OCI-LY1 (cell line): ENCODE measurements at regions not wholly inside any gene's neighbourhood (a gene's known extent, or its start where the extent isn't known, plus 50 kb on each side); places are given as distances from the start of the nearest gene placed in this dataset.
"Not testable (repeated sequence)": the region's sequence is repeated elsewhere in the genome, so short reads cannot be mapped to it uniquely, and the experiment has no call there.

Source experiments
- H2AFZ ChIP-seq: fragments of 200-600 bp; sonication (generic), shearing (Covaris generic); 2 replicates; pipeline ENCODE4 v1.6.0; 2014; ENCODE audit warnings: antibody characterized with exemption, mild to moderate bottlenecking, low read length
- H3F3A ChIP-seq: fragments of 200-600 bp; sonication (generic), shearing (Covaris generic); 2 replicates; pipeline ENCODE4 v1.6.0; 2014; ENCODE audit warnings: mild to moderate bottlenecking, antibody characterized with exemption, low read length, moderate library complexity; ENCODE audit not compliant: insufficient read depth
- H3K27ac ChIP-seq: fragments of 200-600 bp; sonication (generic); 2 replicates; pipeline ENCODE4 v1.5.1; 2014; ENCODE audit warnings: low read length, mixed run types, mild to moderate bottlenecking, low read depth; ENCODE audit not compliant: poor library complexity, severe bottlenecking
- H3K27me3 ChIP-seq: fragments of 200-600 bp; sonication (generic); 2 replicates; pipeline ENCODE4 v1.6.0; 2014; ENCODE audit warnings: antibody characterized with exemption, mild to moderate bottlenecking, low read length, moderate library complexity; ENCODE audit not compliant: insufficient read depth
- H3K36me3 ChIP-seq: fragments of 200-600 bp; sonication (generic); 2 replicates; pipeline ENCODE4 v1.6.1; 2014; ENCODE audit warnings: mild to moderate bottlenecking, antibody characterized with exemption, low read length, moderate library complexity, mixed read lengths; ENCODE audit not compliant: insufficient read depth
- H3K4me1 ChIP-seq: fragments of 200-600 bp; sonication (generic); 2 replicates; pipeline ENCODE4 v1.5.1; 2014; ENCODE audit warnings: mild to moderate bottlenecking, low read length, moderate library complexity; ENCODE audit not compliant: insufficient read depth, severe bottlenecking
- H3K4me2 ChIP-seq: fragments of 200-600 bp; sonication (generic), shearing (Covaris generic); 2 replicates; pipeline ENCODE4 v1.6.1; 2014; ENCODE audit warnings: low read length
- H3K4me3 ChIP-seq: fragments of 200-600 bp; sonication (generic); 2 replicates; pipeline ENCODE4 v1.5.1; 2014; ENCODE audit warnings: low read length, low read depth, mild to moderate bottlenecking, mixed read lengths; ENCODE audit not compliant: poor library complexity, severe bottlenecking
- H3K79me2 ChIP-seq: fragments of 200-600 bp; shearing (Covaris generic); 2 replicates; pipeline ENCODE4 v1.6.1; 2016; ENCODE audit warnings: mixed run types, low read length, mixed read lengths; ENCODE audit not compliant: insufficient read depth
- H3K9ac ChIP-seq: fragments of 200-600 bp; sonication (generic), shearing (Covaris generic); 2 replicates; pipeline ENCODE4 v1.6.1; 2014; ENCODE audit warnings: mild to moderate bottlenecking, low read length, mixed read lengths
- H3K9me2 ChIP-seq: fragments of 200-600 bp; sonication (generic), shearing (Covaris generic); 2 replicates; pipeline ENCODE4 v1.6.1; 2014; ENCODE audit warnings: low read depth, mild to moderate bottlenecking, low read length, mixed read lengths
- H3K9me3 ChIP-seq: fragments of 200-600 bp; shearing (Covaris generic); 2 replicates; pipeline ENCODE4 v1.6.1; 2014; ENCODE audit warnings: low read length, mixed read lengths
- H4K20me1 ChIP-seq: fragments of 200-600 bp; sonication (generic), shearing (Covaris generic); 2 replicates; pipeline ENCODE4 v1.6.0; 2016; ENCODE audit warnings: mild to moderate bottlenecking, low read length; ENCODE audit not compliant: insufficient read depth
- EZH2 ChIP-seq: fragments of 200-600 bp; sonication (generic), shearing (Covaris generic); IDR thresholded peaks from 2 replicates; pipeline ENCODE4 v1.8.0; 2017; ENCODE audit warnings: borderline replicate concordance, mixed run types, mild to moderate bottlenecking, antibody characterized with exemption, low read length, moderate library complexity, mixed read lengths
- TF ChIP-seq, protein P1 (sequence below): fragments of 200-600 bp; sonication (generic), shearing (Covaris generic); IDR thresholded peaks from 2 replicates; pipeline ENCODE4 v1.5.1; 2017; ENCODE audit warnings: mild to moderate bottlenecking, antibody characterized with exemption, low read length, moderate library complexity, mixed read lengths

GRCh38 chrY:21034151-21035061 lies 278.5 kb downstream of the RPS4Y2 start:
- H2AFZ ChIP-seq = no peak overlapping the region
- H3K4me3 ChIP-seq = no peak overlapping the region
- H3K27me3 ChIP-seq = no peaks in the 10 kb centered on the region
- no peak overlapping the region for H3K9ac ChIP-seq
- no peaks in the 10 kb centered on the region for H4K20me1 ChIP-seq
- no peaks in the 10 kb centered on the region for H3K9me2 ChIP-seq
- H3K27ac ChIP-seq = no peak overlapping the region
- H3K4me1 ChIP-seq = no peaks in the 10 kb centered on the region
- no peak overlapping the region for H3K4me2 ChIP-seq
- TF ChIP-seq, protein P1, sequence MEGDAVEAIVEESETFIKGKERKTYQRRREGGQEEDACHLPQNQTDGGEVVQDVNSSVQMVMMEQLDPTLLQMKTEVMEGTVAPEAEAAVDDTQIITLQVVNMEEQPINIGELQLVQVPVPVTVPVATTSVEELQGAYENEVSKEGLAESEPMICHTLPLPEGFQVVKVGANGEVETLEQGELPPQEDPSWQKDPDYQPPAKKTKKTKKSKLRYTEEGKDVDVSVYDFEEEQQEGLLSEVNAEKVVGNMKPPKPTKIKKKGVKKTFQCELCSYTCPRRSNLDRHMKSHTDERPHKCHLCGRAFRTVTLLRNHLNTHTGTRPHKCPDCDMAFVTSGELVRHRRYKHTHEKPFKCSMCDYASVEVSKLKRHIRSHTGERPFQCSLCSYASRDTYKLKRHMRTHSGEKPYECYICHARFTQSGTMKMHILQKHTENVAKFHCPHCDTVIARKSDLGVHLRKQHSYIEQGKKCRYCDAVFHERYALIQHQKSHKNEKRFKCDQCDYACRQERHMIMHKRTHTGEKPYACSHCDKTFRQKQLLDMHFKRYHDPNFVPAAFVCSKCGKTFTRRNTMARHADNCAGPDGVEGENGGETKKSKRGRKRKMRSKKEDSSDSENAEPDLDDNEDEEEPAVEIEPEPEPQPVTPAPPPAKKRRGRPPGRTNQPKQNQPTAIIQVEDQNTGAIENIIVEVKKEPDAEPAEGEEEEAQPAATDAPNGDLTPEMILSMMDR = no peak
- TF ChIP-seq EZH2 = no peak
- H3K9me3 ChIP-seq = no peaks in the 10 kb centered on the region
- no peaks in the 10 kb centered on the region for H3F3A ChIP-seq
- no peaks in the 10 kb centered on the region for H3K79me2 ChIP-seq
- H3K36me3 ChIP-seq = no peaks in the 10 kb centered on the region

DNA sequence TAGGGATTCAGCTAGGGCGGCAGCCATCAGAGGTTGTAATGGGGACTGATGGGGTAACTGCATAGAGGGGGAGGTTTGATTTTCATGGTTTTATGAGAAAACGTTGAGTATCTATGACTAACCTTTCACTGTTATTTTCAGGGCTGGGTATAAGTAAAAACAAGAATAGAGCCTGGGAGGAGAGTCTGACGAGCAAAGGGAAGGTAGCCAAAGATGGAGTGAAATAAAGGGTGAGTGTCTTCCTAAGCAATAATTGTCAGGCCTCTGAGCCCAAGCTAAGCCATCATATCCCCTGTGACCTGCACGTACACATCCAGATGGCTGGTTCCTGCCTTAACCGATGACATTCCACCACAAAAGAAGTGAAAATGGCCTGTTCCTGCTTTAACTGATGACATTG lies 281.5 kb downstream of the RPS4Y2 start:
- not testable (repeated sequence) for H3K4me2 ChIP-seq, H3K4me1 ChIP-seq, H3K4me3 ChIP-seq, H3K27ac ChIP-seq, H4K20me1 ChIP-seq, H3K36me3 ChIP-seq, H3K27me3 ChIP-seq, H3K79me2 ChIP-seq, H3K9ac ChIP-seq, H2AFZ ChIP-seq, H3K9me2 ChIP-seq, H3K9me3 ChIP-seq, H3F3A ChIP-seq

DNA sequence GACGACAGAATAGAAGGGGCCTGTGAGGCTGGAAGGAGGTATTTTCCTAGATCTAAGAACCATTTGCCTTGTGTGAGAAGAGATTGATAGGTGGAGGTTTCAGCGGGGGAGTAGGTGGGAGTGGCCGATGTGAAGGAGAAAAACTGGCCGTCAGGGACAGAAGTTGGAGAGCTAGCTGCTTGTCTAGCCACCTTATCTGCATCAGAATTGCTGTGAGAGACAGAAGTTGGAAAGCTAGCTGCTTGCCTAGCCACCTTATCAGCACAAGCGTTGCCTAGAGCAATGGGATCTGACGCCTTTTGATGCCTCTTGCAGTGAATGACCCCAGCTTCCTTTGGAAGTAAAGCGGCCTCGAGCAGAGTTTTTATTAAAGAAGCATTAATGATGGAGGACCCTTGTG lies 283.9 kb downstream of the RPS4Y2 start:
- Histone ChIP-seq H2AFZ (no peak overlapping the region), H3K27ac (no peak overlapping the region)

DNA sequence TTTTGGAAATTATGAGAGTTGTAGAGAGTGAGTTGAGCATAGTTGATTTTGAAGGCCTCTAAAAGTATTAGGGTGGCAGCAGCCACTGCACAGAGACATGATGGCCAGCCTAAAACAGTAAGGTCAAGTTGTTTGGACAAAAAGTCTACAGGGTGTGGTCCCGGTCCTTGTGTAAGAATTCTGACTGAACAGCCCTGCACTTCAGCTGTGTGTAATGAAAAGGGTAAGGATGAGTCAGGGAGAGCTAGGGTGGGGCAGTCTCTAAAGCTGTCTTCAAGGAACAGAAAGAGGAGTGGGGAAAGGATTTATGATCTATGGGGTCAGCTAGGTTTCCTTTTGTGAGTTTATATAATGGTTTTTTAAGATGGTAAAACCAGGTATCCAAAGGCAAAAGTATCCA lies 284.8 kb downstream of the RPS4Y2 start:
- H3K4me1 ChIP-seq, H3K9ac ChIP-seq, H3K9me3 ChIP-seq, H3K27ac ChIP-seq, H3K9me2 ChIP-seq, H3K4me3 ChIP-seq, H3F3A ChIP-seq, H4K20me1 ChIP-seq, H2AFZ ChIP-seq, H3K36me3 ChIP-seq, H3K79me2 ChIP-seq, H3K27me3 ChIP-seq, H3K4me2 ChIP-seq: not testable (repeated sequence)

More for the DNA sequence above, 283.9 kb downstream of the RPS4Y2 start:
- no peaks in the 10 kb centered on the region for H3K27me3 ChIP-seq
- H3K36me3 ChIP-seq = no peaks in the 10 kb centered on the region
- no peak overlapping the region for H3K4me2 ChIP-seq
- no peaks in the 10 kb centered on the region for H3K79me2 ChIP-seq
- H3K4me3 ChIP-seq = no peak overlapping the region
- no peaks in the 10 kb centered on the region for H3K4me1 ChIP-seq
- H4K20me1 ChIP-seq = no peaks in the 10 kb centered on the region
- no peak for TF ChIP-seq EZH2
- TF ChIP-seq, protein P1 = no peak
- no peaks in the 10 kb centered on the region for H3K9me2 ChIP-seq
- no peaks in the 10 kb centered on the region for H3K9me3 ChIP-seq
- no peaks in the 10 kb centered on the region for H3F3A ChIP-seq
- H3K9ac ChIP-seq = no peak overlapping the region
